T-cell (primary cell): ENCODE measurements at regions not wholly inside any gene's neighbourhood (a gene's known extent, or its start where the extent isn't known, plus 50 kb on each side); places are given as distances from the start of the nearest gene placed in this dataset.

Experiments
- ATAC-seq, 4 experiments: fragments of 200-7000 bp in 3 of 4; fragments of 150-1000 bp in 1 of 4; cut with Tn5 transposase; replicated peaks in 1 of 4; 1 replicate in 3 of 4; 2 replicates in 1 of 4; pipeline ENCODE4 v1.10.0; 2021; ENCODE audit warnings: moderate library complexity in 3 of 4, mild to moderate bottlenecking in 2 of 4, moderate number of reproducible peaks in 1 of 4
- CTCF ChIA-PET, 2 donors: fragments of 300-600 bp; sonication (Branson Sonifier 250); formaldehyde crosslinking; loops; one replicate each; lab custom pipeline; 2022; ENCODE audit warnings: antibody characterized with exemption in 2 of 2; lab: Charles Lee
- POLR2A ChIA-PET, 2 donors: fragments of 300-600 bp; sonication (Branson Sonifier 250); formaldehyde crosslinking; loops; one replicate each; lab custom pipeline; 2022; ENCODE audit warnings: antibody characterized with exemption in 2 of 2; lab: Charles Lee
- DNase-seq, 35 experiments: peaks; one replicate each; pipeline versions ENCODE4 v3.0.0 to v3.0.0-alpha.2; 2013 to 2023
- H3K27ac ChIP-seq: one replicate; pipeline ENCODE4 v1.5.1; 2013; ENCODE audit warnings: low read length
- H3K27me3 ChIP-seq, 2 experiments: replicated peaks in 1 of 2; 1 replicate in 1 of 2; 2 replicates in 1 of 2; pipeline versions ENCODE4 v1.6.1 to v1.7.0; 2013; ENCODE audit warnings: low read length in 1 of 2, mixed read lengths in 1 of 2; ENCODE audit not compliant: control insufficient read depth in 2 of 2, insufficient read depth in 2 of 2; ENCODE audit errors: extremely low read depth in 1 of 2
- H3K36me3 ChIP-seq, 2 donors: 1 replicate in 1 of 2; 2 replicates in 1 of 2; pipeline versions ENCODE4 v1.6.1 to v1.7.0; 2013; ENCODE audit warnings: low read length in 1 of 2; ENCODE audit not compliant: control insufficient read depth in 2 of 2, insufficient read depth in 1 of 2; ENCODE audit errors: extremely low read depth in 1 of 2
- H3K4me1 ChIP-seq, 2 experiments: 1 replicate in 1 of 2; 2 replicates in 1 of 2; pipeline versions ENCODE4 v1.6.1 to v1.7.0; 2013; ENCODE audit warnings: low read length in 2 of 2, mixed read lengths in 1 of 2; ENCODE audit not compliant: insufficient read depth in 2 of 2, control insufficient read depth in 1 of 2; ENCODE audit errors: extremely low read depth in 1 of 2
- H3K4me3 ChIP-seq, 2 donors: 1 replicate in 1 of 2; 2 replicates in 1 of 2; pipeline versions ENCODE4 v1.5.1 to v1.7.0; 2013; ENCODE audit warnings: mild to moderate bottlenecking in 2 of 2, low read length in 1 of 2, moderate library complexity in 1 of 2; ENCODE audit not compliant: control insufficient read depth in 1 of 2; ENCODE audit errors: extremely low read depth in 1 of 2
- H3K9me3 ChIP-seq: 2 replicates; pipeline ENCODE4 v1.7.0; 2013
- H3K27ac Mint-ChIP-seq, 2 donors: one replicate each; pipeline ENCODE4 v1.8.0; 2020 to 2021; ENCODE audit warnings: mild to moderate bottlenecking in 2 of 2, mixed read lengths in 2 of 2
- H3K27me3 Mint-ChIP-seq, 2 donors: one replicate each; pipeline ENCODE4 v1.8.0; 2021 to 2022; ENCODE audit warnings: mixed read lengths in 2 of 2
- H3K36me3 Mint-ChIP-seq: one replicate; pipeline ENCODE4 v1.8.0; 2021; ENCODE audit warnings: mixed read lengths
- H3K4me1 Mint-ChIP-seq, 3 donors: one replicate each; pipeline ENCODE4 v1.8.0; 2020 to 2022; ENCODE audit warnings: mixed read lengths in 3 of 3, mild to moderate bottlenecking in 1 of 3
- H3K4me3 Mint-ChIP-seq, 3 donors: one replicate each; pipeline ENCODE4 v1.8.0; 2020 to 2022; ENCODE audit warnings: mild to moderate bottlenecking in 3 of 3, mixed read lengths in 3 of 3, moderate library complexity in 3 of 3
- H3K9me3 Mint-ChIP-seq, 3 donors: one replicate each; pipeline ENCODE4 v1.8.0; 2020 to 2022; ENCODE audit warnings: mixed read lengths in 3 of 3
- WGBS: methylation state at CpG from one replicate; pipeline ENCODE4 v1.1.5; 2013; ENCODE audit warnings: missing lambda C conversion rate; ENCODE audit not compliant: insufficient coverage; 5-methylcytosine and 5-hydroxymethylcytosine counted together

- Mint-ChIP-seq H3K36me3 (no peaks in the 10 kb centered on the region), H3K4me3 (no peak overlapping the region), H3K9me3 (no peaks in the 10 kb centered on the region), H3K4me1 (peaks cover 0 to 2% (median 0%) of the 10 kb centered on the region in 3 donors), H3K27ac (no peak overlapping the region), H3K27me3 (no peaks in the 10 kb centered on the region)
- no CpG with 5 or more reads among the region's 4 CpGs for WGBS
- Histone ChIP-seq H3K27me3 (no peaks in the 10 kb centered on the region), H3K4me1 (no peaks in the 10 kb centered on the region), H3K27ac (no peak overlapping the region), H3K4me3 (no peak overlapping the region), H3K9me3 (no peaks in the 10 kb centered on the region), H3K36me3 (no peaks in the 10 kb centered on the region)
- CTCF ChIA-PET = no interaction called here
- ATAC-seq = no peak
- POLR2A ChIA-PET = no interaction called here
- DNase-seq = no peak
Observed at GRCh38 chr11:127620671-127621070, 620.1 kb upstream of the KIRREL3 start.

GRCh38 chr11:127619946-127620345 is 619.4 kb upstream of the KIRREL3 start:
- no peaks in the 10 kb centered on the region for H3K4me1 ChIP-seq
- peaks cover 0 to 2% (median 0%) of the 10 kb centered on the region in 3 donors for H3K4me1 Mint-ChIP-seq
- H3K36me3 ChIP-seq = no peaks in the 10 kb centered on the region
- H3K27ac ChIP-seq = no peak overlapping the region
- H3K27ac Mint-ChIP-seq = no peak overlapping the region
- H3K4me3 Mint-ChIP-seq = no peak overlapping the region
- H3K9me3 ChIP-seq = no peaks in the 10 kb centered on the region
- ChIA-PET POLR2A (interaction anchor here in 1 of 2 donors (0.6 kb wide), 1 partner anchor 1506 kb away, joined by 3 read pairs; no protein-coding TSS in a partner anchor), CTCF (no interaction called here)
- no peak overlapping the region for H3K4me3 ChIP-seq
- no peaks in the 10 kb centered on the region for H3K27me3 Mint-ChIP-seq
- WGBS = no CpG with 5 or more reads among the region's 5 CpGs
- DNase-seq (no peak), ATAC-seq (no peak)
- H3K36me3 Mint-ChIP-seq = no peaks in the 10 kb centered on the region
- no peaks in the 10 kb centered on the region for H3K9me3 Mint-ChIP-seq
- no peaks in the 10 kb centered on the region for H3K27me3 ChIP-seq

GRCh38 chr11:127618721-127619120 is 618.2 kb upstream of the KIRREL3 start:
- no peaks in the 10 kb centered on the region for H3K27me3 ChIP-seq
- H3K4me3 ChIP-seq = no peak overlapping the region
- Mint-ChIP-seq H3K4me1 (no peaks in the 10 kb centered on the region), H3K4me3 (no peak overlapping the region), H3K36me3 (no peaks in the 10 kb centered on the region), H3K9me3 (no peaks in the 10 kb centered on the region), H3K27me3 (no peaks in the 10 kb centered on the region), H3K27ac (no peak overlapping the region)
- CTCF ChIA-PET = no interaction called here
- DNase-seq = no peak
- no peak overlapping the region for H3K27ac ChIP-seq
- no peak for ATAC-seq
- H3K9me3 ChIP-seq = no peaks in the 10 kb centered on the region
- POLR2A ChIA-PET = no interaction called here
- WGBS = 100% methylated on average over 1 of the region's 1 CpG
- H3K36me3 ChIP-seq = no peaks in the 10 kb centered on the region
- H3K4me1 ChIP-seq = no peaks in the 10 kb centered on the region

GRCh38 chr11:127616158-127616557 is 615.6 kb upstream of the KIRREL3 start:
- Histone ChIP-seq H3K36me3 (no peaks in the 10 kb centered on the region), H3K27ac (no peak overlapping the region), H3K9me3 (no peaks in the 10 kb centered on the region), H3K4me1 (no peaks in the 10 kb centered on the region), H3K4me3 (no peak overlapping the region), H3K27me3 (no peaks in the 10 kb centered on the region)
- CTCF ChIA-PET = no interaction called here
- Mint-ChIP-seq H3K4me1 (no peaks in the 10 kb centered on the region), H3K27ac (no peak overlapping the region), H3K27me3 (peaks cover 0 to 5% of the 10 kb centered on the region in 2 donors), H3K4me3 (no peak overlapping the region), H3K9me3 (no peaks in the 10 kb centered on the region), H3K36me3 (no peaks in the 10 kb centered on the region)
- 62% methylated on average over 2 of the region's 8 CpGs for WGBS
- POLR2A ChIA-PET = no interaction called here
- DNase-seq (no peak), ATAC-seq (no peak)

- no peaks in the 10 kb centered on the region for H3K4me1 Mint-ChIP-seq
- H3K4me3 Mint-ChIP-seq = no peak overlapping the region
- peaks cover 0 to 2% of the 10 kb centered on the region in 2 experiments for H3K27me3 ChIP-seq
- no peaks in the 10 kb centered on the region for H3K36me3 ChIP-seq
- H3K4me3 ChIP-seq = no peak overlapping the region
- ATAC-seq = no peak
- H3K9me3 ChIP-seq = no peaks in the 10 kb centered on the region
- WGBS = no CpG with 5 or more reads among the region's 2 CpGs
- no peaks in the 10 kb centered on the region for H3K36me3 Mint-ChIP-seq
- no peak for DNase-seq
- H3K4me1 ChIP-seq = no peaks in the 10 kb centered on the region
- no peak overlapping the region for H3K27ac ChIP-seq
- H3K27ac Mint-ChIP-seq = no peak overlapping the region
- CTCF ChIA-PET = no interaction called here
- H3K9me3 Mint-ChIP-seq = no peaks in the 10 kb centered on the region
- peaks cover 0 to 5% of the 10 kb centered on the region in 2 donors for H3K27me3 Mint-ChIP-seq
- POLR2A ChIA-PET = no interaction called here
Observed at GRCh38 chr11:127612607-127613006, 612.0 kb upstream of the KIRREL3 start.

GRCh38 chr11:127609025-127609773 is 608.6 kb upstream of the KIRREL3 start:
- peaks cover 0 to 9% of the 10 kb centered on the region in 2 donors for H3K27me3 Mint-ChIP-seq
- no peak overlapping the region for H3K4me3 ChIP-seq
- H3K4me1 Mint-ChIP-seq = no peaks in the 10 kb centered on the region
- no peak overlapping the region for H3K4me3 Mint-ChIP-seq
- no peak for ATAC-seq
- H3K36me3 Mint-ChIP-seq = no peaks in the 10 kb centered on the region
- peaks cover 0 to 3% (median 2%) of the 10 kb centered on the region in 3 donors for H3K9me3 Mint-ChIP-seq
- H3K9me3 ChIP-seq = no peaks in the 10 kb centered on the region
- ChIA-PET POLR2A (no interaction called here), CTCF (no interaction called here)
- peaks cover 0 to 2% of the 10 kb centered on the region in 2 experiments for H3K27me3 ChIP-seq
- no peak overlapping the region for H3K27ac Mint-ChIP-seq
- H3K36me3 ChIP-seq = no peaks in the 10 kb centered on the region
- WGBS = 80% methylated on average over 3 of the region's 4 CpGs
- no peak for DNase-seq
- no peaks in the 10 kb centered on the region for H3K4me1 ChIP-seq
- no peak overlapping the region for H3K27ac ChIP-seq
